HG03039 (cell line): ENCODE measurements at regions not wholly inside any gene's neighbourhood (a gene's known extent, or its start where the extent isn't known, plus 50 kb on each side); places are given as distances from the start of the nearest gene placed in this dataset.
"Not testable (repeated sequence)": the region's sequence is repeated elsewhere in the genome, so short reads cannot be mapped to it uniquely, and the experiment has no call there.

Source experiments
- ATAC-seq: cut with Tn5 transposase; IDR thresholded peaks from one replicate; pipeline ENCODE4 v1.9.1; 2021; ENCODE audit warnings: mild to moderate bottlenecking, moderate library complexity; ENCODE audit not compliant: unreplicated experiment

DNA sequence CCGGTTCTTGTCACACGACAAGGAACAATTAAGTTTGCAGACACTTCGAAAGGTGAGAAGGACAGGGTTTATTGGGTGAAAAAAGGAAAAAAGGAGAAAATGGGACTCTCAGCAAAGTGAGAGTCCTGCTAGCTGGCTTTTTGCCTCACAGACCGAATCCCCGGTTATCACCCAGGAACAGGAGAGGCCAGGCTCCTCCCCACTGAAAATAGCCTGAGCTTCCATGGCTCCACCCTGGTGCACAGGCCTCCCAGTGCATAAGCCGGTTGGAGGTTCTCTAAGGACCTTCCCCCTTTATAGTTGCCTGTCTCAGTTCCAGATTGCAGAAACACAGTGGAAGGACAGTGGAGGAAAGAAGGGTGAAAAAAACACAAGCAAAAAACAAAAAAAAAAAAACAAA is 571.7 kb downstream of the KCTD12 start:
- ATAC-seq: no peak

DNA sequence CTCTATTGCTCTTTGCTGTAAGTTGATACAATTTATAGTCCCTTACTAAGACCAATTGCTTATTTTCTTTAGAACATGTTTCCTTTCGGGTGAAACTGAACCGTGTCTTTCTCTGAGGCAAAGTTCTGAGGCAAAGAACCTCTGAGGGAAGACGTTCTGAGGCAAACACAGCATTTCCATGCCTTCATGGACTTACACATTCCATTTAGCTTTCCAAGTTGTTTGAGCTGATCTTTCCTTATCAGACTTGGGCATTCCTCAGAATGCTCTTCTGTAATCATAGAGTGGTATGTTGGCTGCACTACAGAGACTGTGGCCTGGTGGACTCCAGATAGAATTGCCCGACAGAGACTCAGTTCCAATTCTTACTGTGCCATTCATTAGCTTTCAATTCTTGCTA is 579.1 kb downstream of the KCTD12 start:
- ATAC-seq: no peak

DNA sequence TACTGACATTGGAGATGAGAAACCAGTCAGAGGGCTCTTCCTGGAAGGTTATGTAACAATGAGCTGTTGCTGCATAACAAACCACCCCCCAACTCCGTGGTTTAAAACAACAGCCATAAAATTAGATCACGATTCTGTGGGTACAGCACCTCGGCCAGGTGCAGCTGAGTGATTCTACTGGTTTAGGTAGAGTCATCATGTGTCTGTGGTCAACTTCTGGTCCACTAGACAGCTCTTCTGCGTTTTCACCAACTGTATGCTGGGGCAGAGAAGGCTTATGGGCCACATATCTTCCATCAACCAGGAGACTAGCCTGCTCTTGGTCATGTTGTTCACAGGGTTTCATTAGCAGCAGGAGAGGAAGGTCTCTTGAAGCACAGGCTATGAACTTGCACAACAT is 585.5 kb downstream of the KCTD12 start:
- no peak for ATAC-seq

DNA sequence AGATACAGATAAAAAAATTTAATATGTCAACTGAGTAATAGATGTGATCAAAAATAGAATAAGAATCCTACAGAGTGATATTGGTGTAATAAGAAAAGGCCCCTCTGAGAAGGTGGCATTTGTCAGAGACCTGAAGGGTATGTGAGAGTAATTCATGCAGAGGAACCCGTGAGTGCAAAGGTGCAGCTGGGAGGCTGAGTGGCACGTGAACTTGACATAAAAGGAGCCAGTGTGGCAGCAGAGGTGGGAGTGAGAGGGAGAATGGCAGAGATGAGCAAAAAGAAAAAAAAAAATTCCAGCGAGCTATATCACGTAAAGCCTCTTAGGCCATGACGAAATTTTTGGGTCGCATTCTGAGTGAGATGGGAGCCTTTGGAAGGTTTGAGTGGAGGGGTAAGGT is 588.9 kb downstream of the KCTD12 start:
- no peak for ATAC-seq

DNA sequence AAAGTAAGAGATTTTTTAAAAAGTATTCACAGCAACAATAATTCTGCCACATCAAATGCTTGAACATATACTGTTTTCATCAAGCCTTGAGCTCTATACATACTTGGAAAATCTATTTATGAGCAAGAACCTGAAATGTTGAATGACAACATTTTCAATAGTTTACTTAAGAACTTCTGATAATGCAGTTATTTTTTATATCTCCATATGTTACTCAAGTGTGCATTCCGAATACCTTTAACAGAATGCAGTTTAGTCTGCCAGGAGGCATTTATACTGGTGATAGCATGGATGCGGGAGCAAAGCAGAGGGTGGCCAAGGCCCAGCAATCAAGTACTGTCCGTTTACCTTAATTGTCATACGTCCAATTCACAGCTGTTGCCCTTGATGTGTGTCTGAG is 589.5 kb downstream of the KCTD12 start:
- ATAC-seq: no peak

DNA sequence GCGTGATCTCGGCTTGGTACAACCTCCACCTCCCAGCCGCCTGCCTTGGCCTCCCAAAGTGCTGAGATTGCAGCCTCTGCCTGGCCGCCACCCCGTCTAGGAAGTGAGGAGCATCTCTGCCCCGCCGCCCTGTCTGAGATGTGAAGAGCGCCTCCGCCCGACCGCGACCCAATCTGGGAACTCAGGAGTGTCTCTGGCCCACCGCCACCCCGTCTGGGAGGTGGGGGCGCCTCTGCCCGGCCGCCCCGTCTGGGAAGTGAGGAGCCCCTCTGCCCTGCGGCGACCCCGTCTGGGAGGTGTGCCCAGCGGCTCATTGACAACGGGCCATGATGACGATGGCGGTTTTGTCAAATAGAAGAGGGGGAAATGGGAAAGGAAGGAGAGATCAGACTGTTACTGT is 591.2 kb downstream of the KCTD12 start:
- ATAC-seq: not testable (repeated sequence)

DNA sequence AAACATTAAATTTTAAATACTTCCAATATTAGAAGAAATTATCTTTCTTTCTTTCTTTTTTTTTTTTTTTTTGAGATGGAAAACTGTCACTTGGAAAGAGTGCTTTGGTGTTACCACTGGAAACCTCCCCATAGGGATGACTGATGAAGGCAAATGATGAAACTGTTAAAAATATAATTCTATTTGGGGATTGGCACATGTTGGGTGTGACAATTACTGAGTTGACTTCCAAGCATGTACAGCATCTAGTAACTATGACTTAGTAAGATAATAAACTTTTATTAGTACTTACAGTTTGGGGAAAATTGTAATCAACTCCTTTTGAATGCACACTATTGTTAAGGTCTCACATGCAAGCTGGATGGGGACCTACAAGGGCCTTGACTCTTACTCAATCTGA is 592.5 kb downstream of the KCTD12 start:
- no peak for ATAC-seq

DNA sequence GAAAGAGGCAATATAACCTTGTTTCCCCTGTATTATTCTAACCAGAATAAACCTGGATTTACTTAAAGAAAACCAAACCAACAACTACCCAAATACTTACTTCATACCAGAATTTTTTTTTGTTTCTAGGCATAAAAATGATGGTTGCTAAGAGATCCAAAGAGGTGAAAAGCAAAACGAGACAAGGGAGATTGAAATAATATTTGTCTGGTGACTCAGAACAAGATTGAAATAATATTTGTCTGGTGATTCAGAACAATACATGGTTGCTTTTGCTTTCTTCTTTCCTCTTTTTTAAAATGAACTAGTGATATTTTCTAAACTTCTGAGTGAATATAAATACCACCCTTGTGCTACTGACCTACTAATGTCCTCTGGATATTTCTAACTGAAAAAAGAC is 592.9 kb downstream of the KCTD12 start:
- no peak for ATAC-seq

DNA sequence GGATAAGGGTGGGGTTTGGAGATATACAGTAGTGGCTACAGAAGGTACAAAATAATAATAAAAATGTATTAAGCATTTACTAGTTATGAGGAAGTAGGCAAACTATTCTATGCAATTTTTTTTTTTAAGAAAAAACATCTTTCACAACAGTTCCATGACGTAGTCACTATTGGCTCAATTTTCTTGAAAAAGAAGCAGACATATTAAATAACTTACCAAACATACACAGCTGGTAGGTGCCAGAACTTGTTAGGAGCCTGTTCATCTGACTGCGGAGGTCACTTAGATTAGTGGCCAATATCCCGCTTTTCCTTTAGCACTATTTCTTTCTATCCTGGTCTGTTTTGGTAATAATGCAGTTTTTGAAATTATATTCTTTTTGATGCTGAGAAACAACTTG is 593.5 kb downstream of the KCTD12 start:
- ATAC-seq: no peak

DNA sequence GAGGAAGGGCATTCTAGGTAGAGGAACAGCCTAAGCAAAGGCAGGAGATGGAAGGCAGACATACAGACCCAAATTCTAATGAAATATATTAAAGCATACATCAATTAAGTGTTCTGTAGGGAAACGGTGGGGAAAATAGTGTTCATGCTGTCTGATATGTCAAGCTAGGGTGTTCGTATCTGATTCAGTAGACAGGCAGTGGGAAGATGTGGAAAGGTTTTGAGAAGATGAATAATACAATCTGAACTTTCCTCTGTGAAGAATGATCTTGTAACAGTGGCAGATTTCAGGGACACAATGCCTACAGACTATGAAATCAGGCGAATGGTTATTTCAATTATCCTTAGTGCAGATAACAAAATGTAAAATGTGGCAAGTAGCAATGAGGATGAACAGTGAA is 594.2 kb downstream of the KCTD12 start:
- no peak for ATAC-seq

DNA sequence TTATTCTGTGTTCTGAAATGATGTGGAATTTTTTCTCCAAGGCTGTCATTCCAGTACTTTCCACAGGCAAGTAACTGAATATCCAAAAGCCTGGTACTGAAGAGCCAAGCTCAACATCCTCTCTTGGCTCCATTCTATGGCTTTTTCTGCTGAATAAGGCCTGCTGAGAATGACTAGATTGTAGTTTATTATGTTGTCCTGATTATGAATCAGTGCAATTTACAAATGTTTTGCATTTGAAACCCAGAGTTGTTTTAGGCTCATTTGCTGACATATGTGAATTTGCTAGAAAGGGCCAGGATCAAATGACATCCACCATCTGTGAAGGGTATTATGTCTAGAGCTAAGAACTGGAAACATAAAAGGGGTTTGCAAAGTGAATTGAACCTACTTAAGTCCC is 596.6 kb downstream of the KCTD12 start:
- no peak for ATAC-seq

DNA sequence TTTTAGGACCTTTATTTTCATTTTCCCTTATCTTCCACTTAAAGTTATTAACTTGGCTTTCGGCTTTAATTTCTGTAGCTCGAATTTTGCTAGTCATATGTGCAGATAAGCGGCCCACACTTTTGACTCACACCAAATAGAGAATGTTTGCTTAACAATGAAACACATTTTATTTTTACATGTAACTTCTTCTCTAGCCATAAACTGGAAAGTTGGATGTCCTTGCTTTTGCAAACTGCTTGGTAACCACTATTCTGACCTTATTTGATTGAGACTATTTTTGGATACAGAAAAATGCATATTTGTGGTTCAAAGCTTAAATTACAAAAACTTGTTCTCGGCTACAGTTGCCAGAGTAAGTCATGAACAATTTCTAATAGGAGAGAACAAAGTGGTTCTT is 600.0 kb downstream of the KCTD12 start:
- ATAC-seq: no peak

DNA sequence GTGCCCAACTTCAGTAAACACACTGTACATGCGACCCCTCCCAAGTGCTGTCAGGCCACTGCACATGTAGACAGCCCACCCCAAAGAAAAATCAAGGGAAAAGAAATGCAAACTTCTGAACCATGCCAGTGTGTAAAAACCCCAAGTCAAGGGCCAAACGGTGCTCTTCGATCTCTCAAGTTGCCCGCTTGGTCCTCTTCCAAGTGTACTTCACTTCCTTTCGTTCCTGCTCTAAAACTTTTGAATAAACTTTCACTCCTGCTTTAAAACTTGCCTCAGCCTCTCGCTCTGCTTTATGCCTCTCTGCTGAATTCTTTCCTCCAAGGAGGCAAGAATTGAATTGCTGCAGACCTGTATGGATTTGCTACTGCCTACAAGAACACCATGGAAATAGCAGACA is 600.7 kb downstream of the KCTD12 start:
- no peak for ATAC-seq

DNA sequence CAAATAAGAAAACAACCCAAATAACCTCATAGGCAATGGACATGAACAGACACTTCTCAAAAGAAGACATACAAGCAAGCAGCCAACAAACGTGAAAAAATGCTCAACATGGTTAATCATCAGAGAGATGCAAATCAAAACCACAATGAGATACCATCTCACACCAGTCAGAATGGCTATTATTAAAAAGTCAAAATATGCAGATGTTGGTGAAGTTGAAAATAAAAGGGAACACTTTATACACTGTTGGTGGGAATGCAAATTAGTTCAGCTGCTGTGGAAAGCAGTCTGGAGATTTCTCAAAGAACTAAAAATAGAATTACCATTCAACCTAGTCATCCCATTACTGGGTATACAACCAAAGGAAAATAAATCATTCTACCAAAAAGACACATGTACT is 606.4 kb downstream of the KCTD12 start:
- not testable (repeated sequence) for ATAC-seq

DNA sequence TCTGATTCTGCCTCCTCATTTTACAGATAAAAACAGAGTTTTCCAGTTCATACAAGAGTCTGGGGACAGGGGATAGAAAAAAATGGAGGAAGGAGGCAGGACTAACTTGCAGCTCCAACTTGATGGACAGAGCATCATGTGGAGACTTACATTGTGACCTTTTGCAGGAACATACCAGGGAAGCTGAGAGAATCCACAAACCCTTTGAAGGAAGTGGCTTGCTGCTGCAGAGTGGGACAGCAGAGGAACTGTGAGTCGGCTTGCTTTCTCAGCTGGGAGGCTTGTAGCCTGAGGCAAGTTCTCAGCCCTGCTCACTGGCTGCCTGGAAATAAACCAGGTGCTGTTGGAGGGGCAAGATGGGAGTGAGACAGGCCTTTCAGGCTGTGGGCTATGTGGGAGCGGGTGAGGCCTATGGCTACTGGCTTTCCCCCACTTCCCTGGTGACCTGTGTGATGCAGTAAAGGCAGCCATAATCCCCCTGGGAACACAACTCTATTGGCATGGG is 614.4 kb downstream of the KCTD12 start:
- no peak for ATAC-seq

DNA sequence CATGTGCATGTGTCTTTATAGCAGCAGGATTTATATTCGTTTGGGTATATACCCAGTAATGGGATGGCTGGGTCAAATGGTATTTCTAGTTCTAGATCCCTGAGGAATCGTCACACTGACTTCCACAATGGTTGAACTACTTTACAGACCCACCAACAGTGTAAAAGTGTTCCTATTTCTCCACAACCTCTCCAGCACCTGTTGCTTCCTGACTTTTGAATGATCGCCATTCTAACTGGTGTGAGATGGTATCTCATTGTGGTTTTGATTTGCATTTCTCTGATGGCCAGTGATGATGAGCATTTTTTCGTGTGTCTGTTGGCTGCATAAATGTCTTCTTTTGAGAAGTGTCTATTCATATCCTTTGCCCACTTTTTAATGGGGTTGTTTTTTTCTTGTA is 617.9 kb downstream of the KCTD12 start:
- not testable (repeated sequence) for ATAC-seq

DNA sequence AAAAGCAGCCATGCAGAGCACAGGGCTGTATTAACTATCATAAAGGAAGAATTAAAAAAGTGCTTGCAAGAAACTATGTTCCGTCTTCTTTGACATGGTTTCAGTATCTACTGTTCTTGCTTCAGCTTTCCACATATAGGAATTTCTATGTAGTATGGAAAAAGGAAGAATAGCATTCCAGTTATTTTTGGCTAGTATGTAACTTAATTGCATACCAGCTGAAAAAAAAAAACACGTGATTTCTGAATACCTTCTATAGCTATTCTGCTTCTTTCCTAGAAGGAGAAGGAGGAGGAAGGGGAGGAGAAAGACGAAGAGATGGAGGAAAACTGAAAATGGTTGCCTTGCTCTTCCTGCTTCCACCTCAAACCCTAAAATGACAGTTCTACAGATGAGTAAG is 619.0 kb downstream of the KCTD12 start:
- ATAC-seq: no peak

DNA sequence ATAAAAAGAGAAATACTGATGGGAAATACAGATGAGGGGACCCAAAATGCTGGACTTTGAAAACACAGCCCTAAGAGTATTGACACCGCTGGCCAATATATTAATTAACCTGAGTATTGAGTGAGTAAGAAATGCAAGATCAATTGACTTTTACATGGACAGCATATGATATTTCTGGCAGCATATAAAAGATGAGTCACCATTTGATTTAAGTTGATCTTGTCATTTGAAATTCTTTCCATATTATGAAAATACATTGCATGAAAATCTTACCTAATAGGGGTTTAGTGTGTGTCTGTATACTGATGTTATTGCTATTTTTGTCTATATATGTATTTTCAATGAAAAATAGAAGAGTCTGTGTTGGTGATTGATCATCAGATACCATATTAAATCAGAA is 619.6 kb downstream of the KCTD12 start:
- no peak for ATAC-seq

DNA sequence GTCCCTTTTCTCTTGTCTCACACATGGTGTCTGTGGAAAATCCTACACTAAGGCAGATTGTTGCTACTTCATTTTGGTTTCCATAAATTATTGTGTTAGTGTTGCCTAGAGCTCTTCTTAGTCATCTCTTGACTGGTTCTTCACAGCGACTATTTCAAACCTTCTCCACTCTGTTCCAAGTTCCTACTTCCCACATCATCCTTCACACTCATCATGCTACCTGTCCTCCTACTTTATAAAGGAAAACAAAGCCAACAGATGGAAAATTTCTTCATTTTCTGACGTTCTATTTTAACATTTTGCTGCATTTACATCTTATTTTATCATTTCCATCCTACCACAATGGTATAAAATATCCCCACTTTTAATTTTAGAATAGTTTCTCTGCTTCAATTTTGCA is 614.1 kb downstream of the LMO7 start:
- ATAC-seq: no peak

DNA sequence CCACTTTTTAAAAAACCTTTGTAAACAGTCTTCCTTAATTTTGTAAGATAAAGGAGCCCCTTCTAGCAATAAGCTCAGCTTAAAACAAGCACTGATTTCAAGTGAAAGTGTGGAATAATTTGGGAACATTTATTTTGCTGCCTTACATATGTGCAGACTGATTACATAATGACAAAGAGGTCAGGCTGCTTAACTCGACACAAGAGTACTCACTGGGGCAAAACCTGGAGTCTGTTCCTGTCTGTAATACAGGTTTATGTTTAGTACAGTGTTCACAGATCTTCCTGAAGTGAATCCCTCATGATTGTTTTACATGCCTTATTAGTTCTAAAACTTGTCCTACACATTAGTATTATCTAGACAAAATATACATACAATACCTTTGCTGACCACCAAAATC is 609.8 kb downstream of the LMO7 start:
- ATAC-seq: no peak

DNA sequence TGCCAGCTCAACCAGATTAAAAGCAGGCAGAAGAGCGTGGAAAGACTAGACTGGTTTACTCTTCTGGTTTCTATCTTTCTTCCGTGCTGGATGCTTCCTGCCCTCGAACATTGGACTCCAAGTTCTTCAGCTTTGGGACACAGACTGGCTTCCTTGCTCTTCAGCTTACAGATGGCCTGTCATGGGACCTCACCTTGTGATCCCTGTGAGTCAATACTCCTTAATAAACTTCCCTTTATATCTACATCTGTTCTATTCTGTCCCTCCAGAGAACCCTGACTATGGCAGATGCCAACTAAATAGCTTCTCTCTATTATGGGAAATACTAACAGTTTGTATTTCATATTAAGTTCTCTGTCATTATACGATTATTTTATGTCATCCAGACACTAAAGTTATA is 609.1 kb downstream of the LMO7 start:
- ATAC-seq: no peak

DNA sequence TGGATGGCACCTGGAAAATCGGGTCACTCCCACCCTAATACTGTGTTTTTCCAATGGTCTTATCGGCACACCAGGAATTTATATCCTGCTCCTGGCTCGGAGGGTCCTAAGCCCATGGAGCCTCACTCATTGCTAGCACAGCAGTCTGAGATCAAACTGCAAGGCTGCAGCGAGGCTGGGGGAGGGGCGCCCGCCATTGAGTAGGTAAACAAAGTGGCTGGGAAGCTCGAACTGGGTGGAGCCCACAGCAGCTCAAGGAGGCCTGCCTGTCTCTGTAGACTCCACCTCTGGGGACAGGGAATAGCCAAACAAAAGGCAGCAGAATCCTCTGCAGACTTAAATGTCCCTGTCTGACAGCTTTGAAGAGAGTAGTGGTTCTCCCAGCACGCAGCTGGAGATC is 607.0 kb downstream of the LMO7 start:
- not testable (repeated sequence) for ATAC-seq

DNA sequence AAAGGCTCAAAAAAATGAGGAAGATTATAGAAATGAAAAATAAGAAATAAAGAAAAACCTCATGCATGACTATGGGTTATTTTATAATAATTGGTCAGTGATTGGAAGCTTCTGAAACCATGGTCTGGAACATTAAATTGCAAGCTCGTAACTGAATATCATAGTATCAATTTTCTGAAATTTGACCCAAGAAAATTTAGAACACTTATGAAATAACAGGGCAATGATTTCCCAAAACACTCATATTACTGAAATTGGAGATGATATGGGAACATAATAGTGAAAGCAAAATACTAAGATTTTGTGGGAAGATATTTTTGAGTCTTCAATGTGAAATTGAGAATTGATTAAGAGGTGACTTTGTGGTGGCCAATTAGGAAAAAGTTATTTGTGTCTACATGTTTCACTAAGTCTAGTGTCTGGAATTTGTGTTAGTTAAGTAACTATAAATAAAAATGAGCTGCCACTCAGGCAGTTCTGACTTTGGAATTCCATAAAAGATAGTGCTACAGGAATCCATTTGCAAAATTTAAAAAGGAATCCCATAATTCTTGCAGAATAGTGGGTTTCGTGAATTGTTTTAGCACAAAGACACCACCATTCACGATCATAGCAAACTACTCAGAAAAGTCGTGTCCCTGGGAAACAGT is 603.0 kb downstream of the LMO7 start:
- no peak for ATAC-seq
